ENCODE measurements at regions not wholly inside any gene's neighbourhood (a gene's known extent, or its start where the extent isn't known, plus 50 kb on each side); places are given as distances from the start of the nearest gene placed in this dataset.
"Not testable (repeated sequence)": the region's sequence is repeated elsewhere in the genome, so short reads cannot be mapped to it uniquely, and the experiment has no call there.

DNA sequence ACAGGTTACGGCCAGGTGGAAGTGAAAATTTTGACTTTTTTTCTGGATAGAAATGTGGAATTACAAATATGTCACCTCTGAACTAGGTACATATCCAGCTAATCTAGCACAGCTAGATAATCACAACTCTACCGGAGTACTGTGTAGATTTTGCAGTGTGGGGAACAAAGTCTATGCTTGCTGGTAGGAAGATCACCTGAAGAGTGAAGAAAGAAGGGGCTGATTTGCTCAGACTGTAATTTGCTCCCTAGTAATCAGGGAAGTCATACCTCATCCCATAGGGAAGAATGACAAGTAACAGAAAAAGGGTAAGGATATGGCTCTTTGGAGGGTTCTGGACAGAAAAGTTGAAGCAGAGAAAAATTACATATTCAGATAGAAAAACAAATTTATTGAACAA is 319.6 kb upstream of the TMPRSS15 start:
- no peak for DNase-seq

DNA sequence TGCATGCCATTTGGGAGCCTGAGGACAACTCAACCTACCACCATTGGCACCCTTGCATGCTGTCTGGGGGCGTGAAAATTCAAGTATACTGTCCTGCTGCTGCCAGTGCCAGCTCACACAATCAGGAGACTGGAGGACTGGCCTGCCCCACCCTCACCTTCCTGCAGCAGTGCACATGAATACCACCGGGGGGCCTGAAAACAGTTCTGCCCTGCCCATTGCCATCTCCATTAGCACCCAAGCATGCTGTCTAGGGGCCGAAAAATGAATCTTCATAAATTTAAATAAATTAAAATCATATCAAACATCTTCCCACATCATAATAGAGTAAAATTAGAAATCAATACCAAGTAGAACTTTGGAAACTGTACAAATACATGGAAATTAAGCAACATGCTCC is 322.1 kb upstream of the TMPRSS15 start:
- DNase-seq = no peak

DNA sequence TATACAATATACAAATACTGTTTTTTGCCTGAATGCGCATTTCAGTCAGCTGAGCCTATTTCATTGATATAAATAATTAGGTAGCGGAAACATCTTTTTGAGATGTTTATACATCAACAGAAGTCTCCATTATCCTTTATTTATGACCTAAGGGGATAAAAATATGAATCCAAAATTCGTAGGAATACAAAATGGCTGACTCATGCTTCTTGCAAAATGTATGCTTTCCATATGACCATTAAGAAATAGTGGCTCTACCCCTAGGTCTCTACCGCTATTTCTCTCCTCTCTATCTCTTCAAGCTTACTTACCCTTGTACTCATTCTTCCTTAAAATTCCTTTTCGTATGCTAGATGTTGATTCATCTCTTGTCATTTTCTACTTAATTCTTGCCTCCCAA is 338.4 kb upstream of the TMPRSS15 start:
- DNase-seq = no peak

DNA sequence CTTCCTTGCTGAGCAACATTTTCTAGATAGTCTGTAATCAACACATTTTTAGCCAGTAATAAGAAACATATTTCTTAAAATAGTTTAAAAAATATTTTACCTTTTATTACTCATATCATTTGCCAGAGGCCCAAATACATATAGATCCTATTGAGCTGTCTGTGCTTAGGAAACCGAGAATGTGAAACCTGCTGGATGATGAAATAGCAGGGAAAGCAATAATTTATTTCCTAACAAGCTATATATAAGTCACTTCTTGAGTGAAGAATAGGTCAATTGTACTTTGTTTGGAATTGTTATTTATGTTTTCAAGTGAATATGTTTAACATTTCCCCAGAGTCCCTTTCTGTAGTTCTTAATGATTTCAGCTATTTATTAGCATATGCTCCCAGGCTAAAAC is 339.9 kb upstream of the TMPRSS15 start:
- DNase-seq = no peak

DNA sequence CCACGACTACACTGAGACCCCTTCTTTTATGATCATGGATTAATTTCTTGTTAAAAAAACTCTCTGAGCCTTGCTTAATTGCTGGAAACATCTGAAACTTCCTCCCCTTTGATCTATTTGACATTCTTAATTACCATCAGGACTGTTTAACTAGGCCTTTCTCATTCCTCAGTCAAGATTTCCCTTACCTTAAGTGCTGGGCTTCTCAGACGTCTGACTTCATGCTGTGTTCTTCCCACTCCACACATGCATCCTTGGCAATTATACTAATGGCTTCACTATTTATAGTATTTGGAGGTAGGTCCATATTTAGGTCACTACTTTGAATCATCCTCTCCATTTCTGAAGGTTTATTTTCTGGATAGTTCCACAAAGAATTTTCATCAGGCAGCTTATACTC is 341.3 kb upstream of the TMPRSS15 start:
- DNase-seq = no peak

DNA sequence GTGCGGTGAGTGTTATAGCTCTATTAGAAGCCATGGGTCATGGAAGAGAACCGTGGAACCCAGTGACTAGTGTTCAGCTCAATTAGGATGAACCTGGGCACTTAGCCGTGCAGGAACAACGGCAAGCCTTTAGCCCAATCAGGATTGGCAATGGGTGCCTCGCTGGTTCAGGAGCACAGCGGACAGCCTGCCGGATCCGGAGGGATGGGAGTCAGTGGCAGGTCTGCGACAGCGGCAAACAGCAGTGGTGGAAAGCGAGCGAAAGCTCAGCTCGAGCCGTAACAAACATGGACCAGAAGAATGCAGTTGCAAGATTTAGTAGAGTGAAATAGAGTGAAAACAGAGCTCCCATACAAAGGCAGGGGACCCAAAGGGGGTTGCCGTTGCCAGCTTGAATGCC is 349.3 kb upstream of the TMPRSS15 start:
- DNase-seq = not testable (repeated sequence)

DNA sequence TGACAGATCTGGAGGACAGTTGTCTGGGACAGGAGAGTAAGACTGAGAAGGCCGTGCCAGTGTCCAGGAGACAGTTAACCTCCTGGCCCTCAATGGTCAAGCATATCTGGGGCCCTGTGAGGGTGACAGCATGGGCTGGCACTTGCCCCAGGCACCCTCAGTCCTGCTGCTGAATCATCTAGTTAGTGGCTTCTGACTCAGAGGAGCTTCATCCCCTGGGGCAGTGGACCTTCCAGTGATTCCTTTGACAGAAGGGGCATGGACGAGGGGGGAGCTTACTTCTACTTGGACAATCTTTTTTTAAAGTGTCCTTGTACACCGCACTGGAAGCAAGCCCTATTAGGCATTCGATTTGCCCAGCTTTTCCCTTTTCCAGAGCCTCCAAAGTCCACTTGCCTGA is 352.7 kb upstream of the TMPRSS15 start:
- DNase-seq = not testable (repeated sequence)

DNA sequence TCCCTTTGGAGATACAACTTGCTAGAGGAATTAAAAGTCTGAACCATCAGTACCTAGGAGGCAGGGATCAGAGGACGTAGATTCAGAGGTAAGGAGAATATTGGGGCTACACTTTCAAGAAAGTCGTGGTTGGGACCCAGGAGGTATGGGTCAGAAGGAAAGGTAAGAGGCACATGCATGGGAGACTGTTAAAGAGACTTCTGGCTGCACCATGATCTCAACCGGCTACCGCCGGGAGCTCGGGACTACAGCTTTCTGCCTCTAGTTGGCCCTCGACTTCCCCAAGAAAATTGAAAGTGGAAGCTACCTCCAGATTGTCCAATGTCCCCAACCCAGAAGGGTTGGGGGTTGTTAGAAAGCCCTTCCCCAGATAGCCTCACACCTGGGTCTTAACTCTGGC is 355.7 kb upstream of the TMPRSS15 start:
- DNase-seq = no peak

DNA sequence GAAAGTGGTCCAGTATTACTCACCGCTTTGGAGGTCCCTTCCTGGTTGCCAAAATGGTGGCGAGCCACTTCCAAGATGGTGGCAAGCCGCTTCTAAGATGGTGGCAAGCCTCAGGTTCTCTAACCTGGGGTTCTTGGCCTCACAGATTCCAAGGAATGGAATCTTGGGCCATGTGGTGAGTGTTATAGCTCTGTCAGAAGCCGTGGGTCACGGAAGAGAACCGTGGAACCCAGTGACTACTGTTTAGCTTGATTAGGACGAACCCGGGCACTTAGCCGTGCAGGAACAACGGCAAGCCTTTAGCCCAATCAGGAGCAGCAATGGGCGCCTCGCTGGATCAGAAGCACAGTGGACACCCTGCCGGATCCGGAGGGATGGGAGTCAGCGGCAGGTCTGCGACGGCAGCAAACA is 356.2 kb upstream of the TMPRSS15 start:
- DNase-seq = no peak

DNA sequence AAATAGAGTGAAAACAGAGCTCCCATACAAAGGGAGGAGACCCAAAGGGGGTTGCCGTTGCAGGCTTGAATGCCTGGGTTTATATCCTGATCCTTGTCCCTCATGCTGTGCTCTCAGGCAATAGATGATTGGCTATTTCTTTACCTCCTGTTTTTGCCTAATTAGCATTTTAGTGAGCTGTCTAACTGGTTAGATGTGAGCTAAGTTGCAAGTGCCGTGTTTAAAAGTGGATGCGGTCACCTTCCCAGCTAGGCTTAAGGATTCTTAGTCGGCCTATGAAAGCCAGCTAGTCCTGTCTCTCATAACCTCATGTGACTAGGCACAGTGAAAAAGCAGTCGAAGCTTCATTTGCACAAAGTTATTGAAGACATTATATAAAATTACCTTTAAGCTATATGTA is 356.7 kb upstream of the TMPRSS15 start:
- no peak for DNase-seq

DNA sequence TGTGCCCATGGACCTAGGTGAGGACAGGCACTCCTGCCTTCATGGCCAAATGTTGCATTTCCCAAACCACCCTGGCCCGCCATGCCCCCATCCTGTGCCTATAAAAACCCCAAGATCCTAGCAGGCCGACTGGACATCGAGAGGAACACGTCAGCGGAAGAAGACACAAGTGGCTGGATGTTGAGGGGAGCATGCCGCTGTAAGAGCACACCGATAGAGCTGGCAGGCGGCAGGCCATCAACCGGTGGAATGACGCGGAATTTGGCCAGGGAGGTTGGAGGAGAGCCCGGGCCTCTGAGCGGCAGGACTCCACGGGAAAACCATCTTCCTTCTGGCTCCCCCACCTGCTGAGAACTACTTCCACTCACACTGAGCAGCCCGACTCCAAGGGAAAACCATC is 361.1 kb upstream of the TMPRSS15 start:
- DNase-seq = no peak

DNA sequence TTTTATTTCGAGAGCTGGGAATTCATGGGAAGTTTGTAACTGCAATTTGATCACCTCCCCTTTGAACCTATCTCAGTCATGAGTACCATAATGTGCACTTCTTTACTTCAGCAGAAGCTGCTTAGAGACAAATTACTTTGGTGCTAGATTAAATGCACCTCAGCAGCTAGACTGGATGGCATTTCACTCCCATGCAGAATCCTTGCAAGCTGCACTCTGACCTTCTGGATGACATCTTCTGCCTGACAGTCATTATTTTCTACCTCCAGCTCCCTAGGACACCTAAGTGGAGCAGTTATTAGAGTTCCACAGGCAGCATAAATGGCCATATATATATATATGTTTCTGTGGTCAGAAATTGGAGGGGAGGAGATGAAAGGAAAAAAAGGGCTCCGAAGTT is 366.0 kb upstream of the TMPRSS15 start:
- no peak for DNase-seq

DNA sequence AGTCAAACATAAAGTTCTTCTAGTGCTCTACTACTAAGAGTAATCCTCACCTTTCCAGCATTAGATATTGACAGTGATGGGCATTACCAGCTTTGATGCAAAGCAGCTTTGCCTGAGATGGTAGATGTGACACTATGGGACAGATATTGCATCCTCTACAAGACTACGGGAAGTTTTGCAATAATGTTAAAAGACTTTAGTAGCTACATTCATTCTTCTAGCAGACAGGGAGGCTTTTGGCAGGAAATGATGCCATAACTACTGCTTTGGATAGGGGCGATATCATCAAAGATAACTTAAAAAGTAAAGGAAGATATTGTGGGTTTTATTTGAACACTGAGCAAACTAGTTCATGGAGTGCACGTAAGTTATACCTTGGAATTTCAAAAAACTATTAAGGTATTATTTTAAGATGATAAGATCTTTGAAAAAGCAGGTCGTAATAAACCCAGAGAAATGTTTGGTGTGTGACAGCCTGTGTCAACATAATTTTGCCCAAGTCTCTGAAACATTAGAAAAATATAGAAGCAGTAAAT is 368.3 kb upstream of the TMPRSS15 start:
- DNase-seq = no peak

DNA sequence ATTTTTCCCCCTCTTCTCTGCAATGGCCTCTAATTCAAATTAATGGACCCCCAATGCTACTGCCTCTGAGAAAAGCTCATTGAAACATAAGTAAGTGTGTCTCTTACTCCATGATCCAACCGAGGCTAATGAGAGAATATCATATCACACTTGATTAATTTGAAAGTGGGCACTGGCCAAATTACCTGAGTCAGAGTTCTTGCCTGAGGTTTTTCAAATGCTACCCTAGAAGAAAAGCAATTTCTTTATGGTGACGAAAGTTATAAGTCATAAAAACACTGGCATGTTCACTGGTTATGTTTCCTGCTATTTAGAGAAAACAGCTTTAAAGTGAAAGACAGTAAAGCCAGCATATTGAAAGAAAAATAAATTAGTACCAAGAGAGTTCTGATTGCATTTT is 368.8 kb upstream of the TMPRSS15 start:
- DNase-seq = no peak

DNA sequence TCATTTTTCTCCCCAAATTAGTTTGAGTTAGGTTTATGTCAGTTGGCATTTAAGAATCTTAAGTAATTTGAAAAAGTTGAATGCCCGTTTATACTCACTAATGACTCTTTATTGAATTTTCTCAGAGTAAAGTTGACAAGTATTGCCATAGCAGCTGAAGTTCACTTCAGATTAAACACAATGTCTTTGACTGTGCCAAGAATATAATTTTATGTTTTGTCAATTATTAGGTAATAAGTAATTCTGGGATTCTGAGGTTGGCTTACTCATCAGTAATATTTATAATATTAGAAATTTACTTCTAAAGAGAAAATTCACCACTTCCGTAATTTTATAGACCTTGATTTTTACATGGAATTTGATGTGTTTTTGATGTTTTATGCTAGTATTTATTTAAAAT is 369.3 kb upstream of the TMPRSS15 start:
- DNase-seq = no peak

DNA sequence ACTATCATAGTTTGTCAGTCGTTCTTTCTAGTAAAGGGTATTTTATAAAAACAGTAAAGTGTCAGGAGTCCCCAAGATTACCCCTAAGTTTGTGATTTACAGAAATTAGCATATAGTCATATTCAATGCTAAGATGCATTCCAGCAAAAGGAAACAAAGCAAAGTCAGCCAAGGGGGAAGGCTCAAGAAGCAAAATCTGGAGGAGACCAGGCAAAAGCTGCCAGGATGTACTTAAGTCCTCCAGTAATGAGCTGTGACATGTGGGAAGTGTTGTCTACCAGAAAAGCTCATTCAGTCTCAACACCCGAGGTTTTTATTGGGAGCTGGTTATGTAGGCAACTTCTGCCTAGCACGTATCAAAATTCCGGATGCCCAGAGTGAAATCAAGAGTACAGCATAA is 373.4 kb upstream of the TMPRSS15 start:
- DNase-seq = no peak

DNA sequence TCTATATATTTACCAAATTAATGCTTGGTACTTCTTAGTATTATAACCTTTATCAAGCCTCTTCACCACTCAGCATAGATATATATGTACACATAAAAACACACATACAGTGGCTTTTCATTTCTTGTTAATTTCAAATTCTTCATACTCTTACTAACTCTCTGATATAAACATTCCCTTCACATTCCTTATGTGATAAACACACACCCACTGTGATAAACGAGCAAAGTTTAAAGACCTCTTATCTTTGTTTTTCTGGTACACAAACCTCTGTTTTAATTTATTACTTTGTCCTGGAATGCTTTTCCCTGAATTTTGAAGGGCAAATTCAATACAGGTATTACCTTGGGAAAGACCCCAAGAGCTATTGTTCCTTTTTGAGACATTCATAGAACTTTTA is 379.1 kb upstream of the TMPRSS15 start:
- DNase-seq = no peak

DNA sequence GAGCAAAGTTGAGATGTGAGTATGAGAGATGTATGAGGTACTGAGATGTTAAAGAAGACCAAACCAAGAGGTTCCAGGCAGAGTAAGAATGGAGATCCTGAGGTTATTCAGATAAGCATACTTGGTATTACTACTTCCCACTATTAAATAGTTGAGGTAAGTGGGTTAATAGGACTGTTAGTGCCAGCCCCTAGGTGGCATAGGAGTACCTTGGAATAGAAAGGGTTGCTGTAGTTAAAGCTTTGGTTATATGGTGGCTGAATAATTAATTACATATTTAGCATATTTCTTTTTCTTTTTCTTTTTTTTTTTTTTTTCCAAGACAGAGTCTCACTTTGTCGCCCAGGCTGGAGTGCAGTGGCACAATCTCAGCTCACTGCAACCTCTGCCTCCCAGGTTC is 397.9 kb upstream of the TMPRSS15 start:
- no peak for DNase-seq

DNA sequence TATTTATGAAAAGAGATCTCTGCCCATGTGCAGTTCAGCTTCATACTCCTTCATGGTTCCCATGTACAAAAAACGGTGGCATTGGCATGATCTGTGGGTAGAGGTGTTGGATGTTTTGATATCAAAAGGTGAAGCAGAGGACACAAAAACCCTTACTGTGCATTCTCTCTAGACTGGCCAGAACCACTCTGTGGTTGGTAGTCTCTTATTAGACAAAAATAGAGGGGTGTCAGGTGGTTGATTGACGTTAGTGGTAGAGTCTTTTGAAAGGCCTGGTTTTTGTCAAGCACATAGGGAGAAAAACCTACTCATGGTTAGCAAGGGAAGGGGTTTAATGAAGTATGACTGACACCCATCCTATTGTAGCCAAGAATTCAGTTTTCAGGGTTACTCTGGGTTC is 400.0 kb upstream of the TMPRSS15 start:
- no peak for DNase-seq

DNA sequence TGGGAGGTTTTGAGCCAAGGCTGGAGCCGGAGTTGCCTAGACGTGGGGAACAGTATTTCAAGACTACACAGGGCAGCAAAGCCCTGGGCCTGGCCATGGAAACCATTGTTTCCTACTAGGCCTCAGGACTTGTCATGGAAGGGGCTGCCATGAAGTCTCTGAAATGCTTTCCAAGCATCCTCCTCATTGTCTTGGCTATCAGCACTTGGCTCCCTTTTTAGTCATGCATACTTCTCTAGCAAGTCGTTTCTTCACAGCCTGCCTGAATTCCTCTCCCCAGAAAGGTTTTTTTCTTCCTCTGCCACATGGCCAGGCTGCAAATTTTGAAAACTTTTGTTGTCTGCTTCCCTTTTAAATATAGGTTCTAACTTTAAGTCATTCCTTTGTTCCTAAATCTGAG is 406.6 kb upstream of the TMPRSS15 start:
- no peak for DNase-seq

DNA sequence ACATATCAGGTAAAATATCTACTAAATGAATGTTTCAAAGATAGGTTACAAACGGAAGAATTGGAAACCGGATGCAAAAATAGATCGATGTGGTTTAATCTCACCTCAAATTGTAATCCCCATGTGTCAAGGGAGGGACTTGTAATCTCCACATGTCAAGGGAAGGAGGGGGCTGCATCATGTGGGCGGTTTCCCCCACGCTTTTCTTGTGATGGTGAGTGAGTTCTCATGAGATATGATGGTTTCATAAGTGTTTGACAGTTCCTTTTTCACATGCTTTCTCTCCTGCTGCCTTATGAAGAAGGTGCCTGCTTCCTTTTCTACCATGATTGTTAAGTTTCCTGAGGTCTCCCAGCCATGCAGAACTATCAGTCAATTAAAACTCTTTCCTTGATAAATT is 408.7 kb upstream of the TMPRSS15 start:
- DNase-seq = no peak

DNA sequence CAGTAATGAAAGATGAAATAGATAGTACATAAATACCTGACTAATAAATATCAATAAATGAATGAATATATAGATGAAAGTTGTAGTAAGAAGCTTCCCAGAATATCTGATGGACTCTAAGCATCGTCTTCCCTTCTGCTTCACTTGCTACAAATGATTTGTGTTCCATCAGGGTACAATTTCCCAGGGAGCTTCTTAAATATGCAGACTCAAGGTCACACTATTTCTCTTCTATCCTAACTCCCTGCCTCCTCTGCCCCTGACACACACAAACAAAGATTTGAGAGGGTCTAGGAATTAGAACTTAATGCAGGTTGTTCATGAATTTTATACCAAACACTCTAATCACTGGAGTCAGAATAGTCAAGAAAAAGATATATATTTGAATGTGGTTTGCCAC is 415.9 kb upstream of the TMPRSS15 start:
- no peak for DNase-seq

DNA sequence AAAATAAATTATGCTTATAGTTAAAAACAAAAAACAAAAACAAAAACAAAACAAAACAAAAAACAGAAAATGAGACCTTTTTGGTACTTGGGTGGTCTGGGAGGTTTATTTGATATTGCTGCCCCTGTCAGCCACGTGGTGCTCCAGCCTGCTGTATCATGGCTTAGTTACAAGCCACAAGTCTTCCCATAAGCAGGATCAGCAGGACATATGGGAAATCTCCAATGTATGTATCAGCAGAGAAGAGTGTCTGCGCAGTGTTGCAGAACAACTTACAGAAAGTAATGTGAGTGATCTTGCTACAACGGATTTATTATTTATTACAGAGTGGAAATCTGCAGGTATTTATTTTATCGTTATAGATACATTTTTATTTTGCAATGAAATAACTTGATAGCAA is 423.0 kb upstream of the TMPRSS15 start:
- DNase-seq = no peak

DNA sequence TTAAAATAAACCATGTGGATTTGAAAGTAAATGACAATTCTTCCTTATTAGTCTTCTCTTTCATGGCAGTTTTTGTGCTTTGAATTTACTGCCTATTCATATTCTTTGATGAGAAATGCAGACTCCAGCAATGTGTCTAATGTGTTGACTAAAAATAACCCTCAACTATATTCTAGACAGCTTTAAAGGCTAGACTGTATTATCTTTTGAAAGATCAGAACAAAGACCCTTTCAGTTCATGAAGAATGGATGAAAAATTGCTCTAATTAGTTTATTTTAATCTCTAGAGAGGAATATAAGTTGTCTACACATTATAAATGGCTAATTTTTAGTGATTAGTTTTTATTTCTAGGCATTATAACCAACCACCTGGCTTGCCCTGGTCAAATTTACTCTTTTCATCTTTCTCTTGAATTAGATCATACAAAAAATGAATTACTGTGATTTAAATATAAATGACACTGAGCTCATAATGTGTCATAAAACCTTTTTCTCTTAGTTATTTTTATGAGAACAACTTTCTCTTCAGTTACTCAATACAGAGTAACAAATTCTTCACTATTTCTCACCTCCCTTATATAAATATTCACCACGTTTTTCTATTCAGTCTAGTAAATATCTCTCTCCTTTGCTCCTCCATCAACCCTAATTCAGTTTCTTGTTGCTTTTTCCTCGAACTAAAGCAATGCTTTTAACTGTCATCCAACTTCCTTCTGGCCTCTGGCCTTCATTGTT is 428.5 kb upstream of the TMPRSS15 start:
- peak; percentile 17 for DNase-seq

DNA sequence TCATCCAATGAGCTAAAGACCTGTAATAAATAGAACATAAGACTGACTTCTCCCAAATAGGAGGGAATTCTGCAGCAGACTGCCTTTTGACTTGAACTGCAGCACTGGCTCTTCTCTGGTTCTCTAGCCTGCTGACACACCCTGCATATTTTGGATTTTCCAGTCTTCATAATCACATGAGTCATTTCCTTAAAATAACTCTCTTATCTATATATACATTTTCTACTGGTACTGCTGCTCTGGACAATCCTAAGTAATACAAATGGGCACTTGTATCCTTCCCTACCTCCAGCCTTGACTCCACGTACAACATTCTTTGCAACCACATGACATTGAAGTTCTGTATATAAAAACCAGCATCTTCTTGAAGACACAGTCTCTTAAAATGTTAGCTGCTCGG is 429.4 kb upstream of the TMPRSS15 start:
- DNase-seq = no peak

Measured in NCI-H1436 (cell line).